Heart left ventricle (tissue), 13 donors: ENCODE measurements at regions not wholly inside any gene's neighbourhood (a gene's known extent, or its start where the extent isn't known, plus 50 kb on each side); places are given as distances from the start of the nearest gene placed in this dataset.

Source experiments
- CTCF ChIP-seq, 12 donors: fragments of 200-600 bp; sonication (generic) in 4 of 12; IDR thresholded peaks; one replicate each; pipeline versions ENCODE4 v1.5.0 to v1.8.0; 2018 to 2022; ENCODE audit warnings: antibody characterized with exemption in 12 of 12, mild to moderate bottlenecking in 5 of 12
- POLR2A ChIP-seq, 2 donors: fragments of 450-650 bp; IDR thresholded peaks; one replicate each; pipeline ENCODE4 v1.6.1; 2017; ENCODE audit warnings: antibody characterized with exemption in 2 of 2, mild to moderate bottlenecking in 2 of 2, moderate library complexity in 2 of 2
- donor health status: ischemic (EF 13 %, LVEDD 7.1; RV severe dilation, severe dysfunction).
- donor health status: DM: no; HTN: yes; CAD: no.
- donor health status: DM: no; HTN: no; CAD: no.
- donor health status: ischemic (EF 25% LVEDD 6.9; RV normal size, moderate dysfunction).
- donor health status: ischemic (EF 25% LVEDD 5.7; RV mildly dilated, moderate dysfunction).
- donor health status: ischemic (EF 35%, LVEDD 5.7; RV mildly dilated, moderate dysfunction).
- donor health status: nonischemic (EF 11% LVEDD 7.7; RV severe dilation, severe dysfunction).
- donor health status: DM: yes; HTN: yes; CAD: no.
- donor health status: PGD.
- donor health status: ischemic (EF 29% LVEDD 5.4; RV normal size, mild dysfunction).
- donor health status: nonischemic (EF 23%, LVEDD 6.1; RV moderate dilation, normal function).

- no peak for TF ChIP-seq CTCF (IDR thresholded peaks at IDR 0.05)
- TF ChIP-seq POLR2A (IDR thresholded peaks at IDR 0.05), result no peak
Observed at GRCh38 chr13:97135883-97136282, 86.2 kb upstream of the MBNL2 start.
